ENCODE measurements at regions not wholly inside any gene's neighbourhood (a gene's known extent, or its start where the extent isn't known, plus 50 kb on each side); places are given as distances from the start of the nearest gene placed in this dataset.
"Not testable (repeated sequence)": the region's sequence is repeated elsewhere in the genome, so short reads cannot be mapped to it uniquely, and the experiment has no call there.

DNA sequence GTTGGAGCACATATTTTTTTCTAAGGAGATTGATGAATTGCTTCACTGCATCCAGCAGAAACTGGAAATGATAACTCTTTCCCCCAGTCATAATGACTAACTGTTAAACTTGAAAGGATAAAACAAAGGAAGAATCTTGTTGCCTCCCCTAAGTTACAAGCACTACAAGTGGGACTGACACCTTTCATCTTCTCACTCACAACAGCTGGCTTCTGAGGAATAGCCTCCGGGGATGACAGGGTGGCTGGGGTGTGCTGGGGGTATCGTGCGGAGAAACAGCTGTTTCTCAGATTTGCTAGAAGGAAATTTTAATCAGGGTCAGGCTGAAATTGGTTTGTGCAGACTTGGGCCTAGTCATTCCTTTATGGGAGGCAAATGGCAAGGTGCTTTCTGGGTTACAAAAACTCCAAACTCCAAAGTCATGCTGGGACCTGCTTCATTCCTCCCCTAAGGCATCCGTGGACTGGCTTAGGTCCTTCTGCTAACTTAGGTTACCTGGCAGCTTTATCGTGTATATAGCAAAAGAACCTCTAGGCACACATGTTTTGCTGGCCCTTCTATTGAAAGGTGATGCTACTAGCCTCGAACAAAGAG, 557.2 kb downstream of the TOX3 start:
- Mint-ChIP-seq H3K9me3 (peaks cover 6% of the 10 kb centered on the region), H3K4me3 (no peak overlapping the region), H3K4me1 (no peaks in the 10 kb centered on the region), H3K36me3 (ENCODE audit: insufficient read depth) (no peaks in the 10 kb centered on the region), H3K27me3 (no peaks in the 10 kb centered on the region), H3K27ac (ENCODE audit: low read depth) (no peak overlapping the region)
- DNase-seq (ENCODE audit: low spot score in 2 of 2) (no peak), ATAC-seq (replicated peaks; ENCODE audit: extremely low read depth, poor library complexity, severe bottlenecking) (no peak)

DNA sequence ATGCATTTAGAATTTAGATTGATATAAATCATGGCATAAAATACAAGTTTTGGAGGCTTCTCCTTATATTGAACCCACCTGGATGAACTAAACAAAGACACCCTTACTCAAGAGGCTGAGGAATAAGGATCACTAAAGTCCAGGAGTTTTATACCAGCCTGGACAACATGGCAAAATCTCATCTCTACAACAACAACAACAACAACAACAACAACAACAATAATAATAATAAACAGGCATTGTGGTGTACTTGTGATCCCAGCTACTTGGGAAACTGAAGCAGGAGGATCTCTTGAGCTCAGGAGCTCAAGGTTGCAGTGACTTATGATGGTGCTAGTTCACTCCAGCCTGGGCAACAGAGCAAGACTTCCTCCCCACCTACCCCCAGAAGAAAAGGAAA, 558.0 kb downstream of the TOX3 start:
- DNase-seq (ENCODE audit: low spot score in 2 of 2): no peak
- no peaks in the 10 kb centered on the region for H3K27me3 Mint-ChIP-seq
- no peaks in the 10 kb centered on the region for H3K4me1 Mint-ChIP-seq
- H3K36me3 Mint-ChIP-seq (ENCODE audit: insufficient read depth): no peaks in the 10 kb centered on the region
- no peak overlapping the region for H3K27ac Mint-ChIP-seq (ENCODE audit: low read depth)
- no peak for ATAC-seq (replicated peaks; ENCODE audit: extremely low read depth, poor library complexity, severe bottlenecking)
- no peak overlapping the region for H3K4me3 Mint-ChIP-seq
- peaks cover 6% of the 10 kb centered on the region for H3K9me3 Mint-ChIP-seq

DNA sequence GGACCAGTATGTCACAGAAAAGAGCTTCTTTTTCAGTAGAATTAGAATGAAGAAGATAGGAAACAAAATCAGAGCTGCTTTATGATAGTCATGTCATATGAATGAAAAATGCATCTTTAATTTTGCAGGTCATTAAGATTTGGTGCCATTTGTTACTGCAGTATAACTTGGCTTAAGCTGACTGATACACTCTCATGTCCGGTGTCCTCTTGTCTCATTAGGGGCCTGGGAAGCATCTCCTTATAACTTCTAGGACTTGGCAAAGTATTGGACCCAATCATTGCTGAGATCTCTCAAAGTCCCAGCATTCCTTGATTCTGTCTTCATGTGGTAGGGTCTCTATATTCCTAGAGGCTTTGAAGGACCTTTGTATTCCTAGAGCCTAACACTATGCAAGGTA, 559.4 kb downstream of the TOX3 start:
- ATAC-seq (replicated peaks; ENCODE audit: extremely low read depth, poor library complexity, severe bottlenecking) (no peak), DNase-seq (ENCODE audit: low spot score in 2 of 2) (no peak)
- H3K4me1 Mint-ChIP-seq: no peaks in the 10 kb centered on the region
- no peak overlapping the region for H3K27ac Mint-ChIP-seq (ENCODE audit: low read depth)
- no peaks in the 10 kb centered on the region for H3K27me3 Mint-ChIP-seq
- H3K36me3 Mint-ChIP-seq (ENCODE audit: insufficient read depth): no peaks in the 10 kb centered on the region
- H3K9me3 Mint-ChIP-seq: peaks cover 3% of the 10 kb centered on the region
- H3K4me3 Mint-ChIP-seq: no peak overlapping the region

DNA sequence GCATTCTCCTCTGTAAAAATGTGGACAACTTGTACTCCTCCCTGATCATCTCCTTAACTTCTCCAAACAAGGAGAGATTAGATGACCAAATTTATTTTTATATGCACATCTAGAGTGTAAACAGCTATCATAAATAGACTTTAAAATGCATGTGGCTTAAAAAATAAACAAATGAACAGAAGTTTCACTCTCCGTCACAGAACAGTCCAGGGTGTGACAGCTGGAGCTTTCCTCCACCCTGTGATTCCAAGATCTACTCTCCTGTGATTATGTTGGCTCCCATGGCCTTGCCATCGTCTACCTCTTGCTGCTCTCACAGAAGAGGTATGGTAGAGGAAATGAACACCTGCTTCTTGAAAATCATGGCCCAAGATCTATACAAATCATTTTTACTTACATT, 560.2 kb downstream of the TOX3 start:
- H3K27me3 Mint-ChIP-seq: no peaks in the 10 kb centered on the region
- no peak overlapping the region for H3K4me3 Mint-ChIP-seq
- H3K4me1 Mint-ChIP-seq: no peaks in the 10 kb centered on the region
- ATAC-seq (replicated peaks; ENCODE audit: extremely low read depth, poor library complexity, severe bottlenecking) (no peak), DNase-seq (ENCODE audit: low spot score in 2 of 2) (no peak)
- H3K36me3 Mint-ChIP-seq (ENCODE audit: insufficient read depth): no peaks in the 10 kb centered on the region
- H3K9me3 Mint-ChIP-seq: no peaks in the 10 kb centered on the region
- no peak overlapping the region for H3K27ac Mint-ChIP-seq (ENCODE audit: low read depth)

DNA sequence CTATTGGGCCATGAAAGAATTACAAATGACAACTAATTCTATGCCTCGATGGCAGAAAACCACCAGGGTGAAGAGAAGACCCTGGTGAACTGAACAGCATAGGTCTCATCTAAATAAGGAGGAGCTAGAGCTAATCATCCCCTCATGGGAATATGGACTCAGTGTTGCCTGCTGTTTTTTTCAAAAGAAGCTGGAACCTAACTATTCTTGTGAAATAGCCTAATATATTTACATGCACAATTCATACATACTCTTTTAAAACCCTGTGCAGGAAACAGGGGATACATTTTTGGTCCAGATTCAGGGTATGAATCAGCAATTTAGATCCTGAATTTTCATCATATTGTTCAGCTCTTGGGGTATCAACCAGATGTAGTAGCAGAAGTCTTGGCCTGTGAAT, 560.6 kb downstream of the TOX3 start:
- Mint-ChIP-seq H3K9me3 (peaks cover 2% of the 10 kb centered on the region), H3K4me1 (no peaks in the 10 kb centered on the region), H3K36me3 (ENCODE audit: insufficient read depth) (no peaks in the 10 kb centered on the region), H3K4me3 (no peak overlapping the region), H3K27me3 (no peaks in the 10 kb centered on the region), H3K27ac (ENCODE audit: low read depth) (no peak overlapping the region)
- DNase-seq (ENCODE audit: low spot score in 2 of 2) (no peak), ATAC-seq (replicated peaks; ENCODE audit: extremely low read depth, poor library complexity, severe bottlenecking) (no peak)

DNA sequence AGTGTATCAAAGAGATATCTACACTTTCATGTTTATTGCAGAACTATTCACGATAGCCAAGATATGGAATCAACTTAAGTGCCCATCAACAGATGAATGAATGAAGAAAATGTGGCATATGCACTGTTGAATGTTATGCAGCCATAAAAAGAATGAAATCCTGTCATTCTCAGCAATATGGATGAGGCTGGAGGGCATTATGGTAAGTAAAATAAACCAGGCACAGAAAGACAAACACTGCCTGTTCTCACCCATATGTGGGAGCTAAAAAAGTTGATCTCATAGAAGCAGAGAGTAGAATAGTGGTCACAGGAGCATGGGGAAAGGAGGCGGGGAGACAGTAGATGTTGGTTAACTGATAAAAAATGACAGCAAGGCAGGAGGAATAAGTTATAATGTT, 561.8 kb downstream of the TOX3 start:
- no peaks in the 10 kb centered on the region for H3K4me1 Mint-ChIP-seq
- H3K27me3 Mint-ChIP-seq: no peaks in the 10 kb centered on the region
- H3K9me3 Mint-ChIP-seq: peaks cover 6% of the 10 kb centered on the region
- no peak for ATAC-seq (replicated peaks; ENCODE audit: extremely low read depth, poor library complexity, severe bottlenecking)
- H3K4me3 Mint-ChIP-seq: no peak overlapping the region
- no peaks in the 10 kb centered on the region for H3K36me3 Mint-ChIP-seq (ENCODE audit: insufficient read depth)
- no peak overlapping the region for H3K27ac Mint-ChIP-seq (ENCODE audit: low read depth)
- no peak for DNase-seq (ENCODE audit: low spot score in 2 of 2)

DNA sequence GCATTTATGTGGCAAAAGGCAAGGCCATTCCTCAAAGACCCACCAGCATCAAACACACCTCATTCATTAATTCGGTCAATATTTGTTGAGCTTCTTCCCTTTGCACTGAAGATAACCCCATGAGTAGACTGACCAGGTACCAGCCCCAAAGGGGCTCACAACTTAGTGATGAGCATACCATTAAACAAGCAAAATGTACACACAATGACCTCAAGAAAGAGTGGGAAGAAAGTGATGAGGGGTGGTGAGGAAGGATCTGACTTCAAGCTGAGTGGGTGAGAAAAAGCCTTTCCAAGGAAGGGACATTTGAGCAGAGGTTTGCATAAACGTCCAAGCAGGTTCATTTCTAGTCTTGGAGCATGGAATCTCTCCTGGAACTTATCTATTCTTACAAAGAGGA, 562.5 kb downstream of the TOX3 start:
- Mint-ChIP-seq H3K9me3 (peaks cover 11% of the 10 kb centered on the region), H3K4me3 (no peak overlapping the region), H3K36me3 (ENCODE audit: insufficient read depth) (no peaks in the 10 kb centered on the region), H3K4me1 (no peaks in the 10 kb centered on the region), H3K27me3 (no peaks in the 10 kb centered on the region), H3K27ac (ENCODE audit: low read depth) (no peak overlapping the region)
- ATAC-seq (replicated peaks; ENCODE audit: extremely low read depth, poor library complexity, severe bottlenecking) (no peak), DNase-seq (ENCODE audit: low spot score in 2 of 2) (no peak)

DNA sequence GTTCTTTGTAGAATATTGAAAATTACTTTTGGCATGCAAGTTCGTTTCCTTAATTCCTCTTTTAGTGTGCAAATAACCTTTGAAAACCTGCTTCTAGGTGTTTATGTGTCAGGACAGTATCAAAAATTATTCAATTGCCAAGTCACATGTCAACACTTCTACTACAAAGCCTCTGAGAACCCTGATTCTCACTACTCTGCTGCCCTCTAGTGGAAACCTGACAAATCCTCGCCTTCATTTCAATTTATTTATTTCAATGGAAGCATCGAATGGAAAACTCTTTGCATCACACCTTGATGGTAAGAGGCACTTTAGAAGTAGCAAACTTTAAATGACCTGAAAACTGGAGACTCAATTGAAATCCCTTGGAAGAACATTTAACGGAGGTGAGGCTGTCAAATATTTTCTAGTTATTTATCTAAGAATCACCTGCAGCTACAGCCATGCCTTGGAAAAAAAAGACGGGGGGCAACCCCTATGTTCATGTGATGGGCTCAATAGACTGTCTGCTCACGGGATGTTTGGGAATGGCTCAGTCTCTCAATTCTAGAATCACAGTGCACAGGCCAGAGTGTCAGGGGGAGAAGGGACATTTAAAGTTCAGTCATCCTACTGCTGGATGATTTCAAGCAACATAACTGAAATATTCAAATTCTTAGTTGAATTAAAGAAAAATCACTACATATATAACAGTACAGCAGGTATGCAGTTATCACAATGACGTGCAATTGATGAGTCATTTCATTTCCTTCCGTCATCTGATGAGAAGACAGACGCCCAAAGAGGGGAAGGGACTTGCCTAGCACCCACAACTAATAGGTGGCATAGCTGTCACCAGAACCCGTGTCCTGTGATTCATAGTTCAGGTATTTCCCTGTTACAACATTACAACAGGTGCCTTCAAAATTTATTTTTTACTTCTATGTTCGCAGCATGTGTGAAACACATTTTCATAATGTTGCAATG, 563.9 kb downstream of the TOX3 start:
- H3K27ac Mint-ChIP-seq (ENCODE audit: low read depth): no peak overlapping the region
- H3K9me3 Mint-ChIP-seq: peaks cover 11% of the 10 kb centered on the region
- no peak for DNase-seq (ENCODE audit: low spot score in 2 of 2)
- no peaks in the 10 kb centered on the region for H3K4me1 Mint-ChIP-seq
- H3K4me3 Mint-ChIP-seq: no peak overlapping the region
- H3K36me3 Mint-ChIP-seq (ENCODE audit: insufficient read depth): no peaks in the 10 kb centered on the region
- ATAC-seq (replicated peaks; ENCODE audit: extremely low read depth, poor library complexity, severe bottlenecking): no peak
- H3K27me3 Mint-ChIP-seq: no peaks in the 10 kb centered on the region

DNA sequence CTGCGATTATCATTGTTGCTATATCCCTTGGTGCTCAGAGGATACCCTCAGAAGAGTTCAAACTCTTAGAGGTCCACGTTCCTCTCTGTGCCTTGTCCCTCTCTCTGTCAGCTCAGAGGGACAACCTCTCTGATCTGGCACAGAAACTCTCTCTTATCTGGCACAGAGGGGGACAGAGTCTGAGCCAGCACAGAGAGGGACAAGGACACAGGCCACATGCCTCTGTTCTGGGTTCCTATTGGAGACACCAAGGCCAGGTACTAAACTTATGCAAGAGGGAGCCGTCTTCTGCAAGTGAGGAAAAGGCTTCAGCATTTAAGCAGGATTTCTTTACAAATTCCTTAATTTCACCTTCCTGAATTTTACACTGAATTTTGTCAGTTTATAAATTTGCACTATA, 565.2 kb downstream of the TOX3 start:
- Mint-ChIP-seq H3K9me3 (peaks cover 11% of the 10 kb centered on the region), H3K27me3 (no peaks in the 10 kb centered on the region), H3K4me1 (no peaks in the 10 kb centered on the region), H3K36me3 (ENCODE audit: insufficient read depth) (no peaks in the 10 kb centered on the region), H3K4me3 (no peak overlapping the region), H3K27ac (ENCODE audit: low read depth) (no peak overlapping the region)
- DNase-seq (ENCODE audit: low spot score in 2 of 2): no peak
- ATAC-seq (replicated peaks; ENCODE audit: extremely low read depth, poor library complexity, severe bottlenecking): no peak

DNA sequence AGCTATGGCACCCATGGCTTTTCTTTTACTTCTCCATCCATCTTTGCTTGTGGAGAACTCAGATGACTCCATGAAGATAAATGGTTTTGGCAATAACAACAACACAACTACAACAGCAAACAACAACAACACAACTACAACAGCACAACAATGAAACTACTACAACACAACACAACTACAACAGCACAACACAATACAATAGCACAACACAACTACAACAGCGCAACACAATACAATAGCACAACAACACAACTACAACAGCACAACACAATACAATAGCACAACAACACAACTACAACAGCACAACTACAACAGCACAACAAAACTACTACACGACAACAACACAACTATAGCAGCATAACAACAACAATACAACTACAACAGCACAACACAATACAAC, 569.4 kb downstream of the TOX3 start:
- not testable (repeated sequence) for H3K36me3 Mint-ChIP-seq (ENCODE audit: insufficient read depth); ATAC-seq (replicated peaks; ENCODE audit: extremely low read depth, poor library complexity, severe bottlenecking); H3K27ac Mint-ChIP-seq (ENCODE audit: low read depth); H3K4me1 Mint-ChIP-seq; H3K27me3 Mint-ChIP-seq; H3K4me3 Mint-ChIP-seq; DNase-seq (ENCODE audit: low spot score in 2 of 2)
- peaks cover 11% of the 10 kb centered on the region for H3K9me3 Mint-ChIP-seq

DNA sequence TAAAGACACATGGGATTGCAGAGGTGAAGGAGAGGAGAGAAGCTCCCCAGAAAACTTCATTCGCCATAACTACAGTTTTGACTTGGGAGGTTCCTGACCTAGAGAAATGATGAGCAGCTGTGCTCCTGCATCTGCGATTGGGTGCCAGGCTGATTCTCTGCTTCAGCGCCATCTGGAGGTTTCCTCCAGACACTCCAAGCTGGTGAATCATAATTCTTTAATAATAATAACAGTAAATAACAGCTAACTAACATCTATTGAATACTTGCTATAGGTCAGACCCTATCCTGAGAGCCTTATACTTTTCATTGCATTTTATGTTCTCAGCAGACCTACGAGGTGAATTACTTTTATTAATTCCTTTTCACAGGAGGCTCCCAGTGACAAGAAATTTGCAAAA, 575.8 kb downstream of the TOX3 start:
- DNase-seq (ENCODE audit: low spot score in 2 of 2) (no peak), ATAC-seq (replicated peaks; ENCODE audit: extremely low read depth, poor library complexity, severe bottlenecking) (no peak)
- H3K4me3 Mint-ChIP-seq: no peak overlapping the region
- no peak overlapping the region for H3K27ac Mint-ChIP-seq (ENCODE audit: low read depth)
- no peaks in the 10 kb centered on the region for H3K4me1 Mint-ChIP-seq
- no peaks in the 10 kb centered on the region for H3K27me3 Mint-ChIP-seq
- no peaks in the 10 kb centered on the region for H3K36me3 Mint-ChIP-seq (ENCODE audit: insufficient read depth)
- H3K9me3 Mint-ChIP-seq: peaks cover 5% of the 10 kb centered on the region

DNA sequence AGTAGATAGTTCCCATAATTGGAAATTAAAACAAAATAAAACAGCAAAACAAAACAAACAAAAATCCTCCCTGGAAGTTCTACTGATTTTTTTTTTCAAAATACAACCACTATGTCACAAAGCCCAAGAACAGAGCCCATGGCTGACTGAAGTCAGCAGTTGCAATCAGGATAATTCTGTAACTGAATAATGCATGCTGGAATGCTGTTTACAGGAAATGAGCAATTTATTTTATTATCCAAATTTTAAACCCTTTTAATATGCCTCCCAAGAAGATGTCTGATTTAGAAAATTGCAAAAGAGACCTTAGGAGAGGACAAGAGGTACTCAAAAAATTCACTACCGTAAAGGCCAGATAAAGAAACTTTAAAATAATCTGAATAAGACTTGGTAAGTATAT, 578.2 kb downstream of the TOX3 start:
- no peak overlapping the region for H3K4me3 Mint-ChIP-seq
- no peaks in the 10 kb centered on the region for H3K4me1 Mint-ChIP-seq
- peaks cover 5% of the 10 kb centered on the region for H3K9me3 Mint-ChIP-seq
- ATAC-seq (replicated peaks; ENCODE audit: extremely low read depth, poor library complexity, severe bottlenecking) (no peak), DNase-seq (ENCODE audit: low spot score in 2 of 2) (no peak)
- H3K27me3 Mint-ChIP-seq: no peaks in the 10 kb centered on the region
- H3K36me3 Mint-ChIP-seq (ENCODE audit: insufficient read depth): no peaks in the 10 kb centered on the region
- no peak overlapping the region for H3K27ac Mint-ChIP-seq (ENCODE audit: low read depth)

DNA sequence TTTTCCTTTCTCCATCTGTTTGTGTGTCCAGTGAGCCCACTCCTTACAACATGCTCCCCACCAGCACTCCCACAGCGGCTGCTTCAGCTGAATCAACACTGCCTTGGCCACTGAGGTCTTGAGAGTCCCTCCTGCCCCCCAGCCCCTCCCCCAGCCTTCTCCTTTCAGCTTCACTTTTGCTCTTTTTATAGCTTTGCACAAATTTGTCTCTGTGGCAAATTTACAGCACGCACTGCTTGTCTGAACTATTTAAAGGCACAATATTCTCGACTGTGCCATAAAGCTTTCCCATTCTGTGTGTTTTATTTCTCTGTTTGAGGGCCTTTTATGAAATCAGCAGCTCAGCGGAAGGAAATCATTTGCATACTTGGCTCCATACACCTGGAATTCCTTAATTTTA, 579.3 kb downstream of the TOX3 start:
- H3K36me3 Mint-ChIP-seq (ENCODE audit: insufficient read depth): no peaks in the 10 kb centered on the region
- H3K4me1 Mint-ChIP-seq: no peaks in the 10 kb centered on the region
- H3K9me3 Mint-ChIP-seq: peaks cover 5% of the 10 kb centered on the region
- no peak overlapping the region for H3K4me3 Mint-ChIP-seq
- H3K27me3 Mint-ChIP-seq: no peaks in the 10 kb centered on the region
- DNase-seq (ENCODE audit: low spot score in 2 of 2) (no peak), ATAC-seq (replicated peaks; ENCODE audit: extremely low read depth, poor library complexity, severe bottlenecking) (no peak)
- H3K27ac Mint-ChIP-seq (ENCODE audit: low read depth): no peak overlapping the region

All from central memory CD8-positive, alpha-beta T cell (primary cell).